ENCODE measurements at regions not wholly inside any gene's neighbourhood (a gene's known extent, or its start where the extent isn't known, plus 50 kb on each side); places are given as distances from the start of the nearest gene placed in this dataset.

GRCh38 chr15:87193481-87193880, 1063.1 kb downstream of the NTRK3 start:
- TF ChIP-seq GATA3 (IDR thresholded peaks at IDR 0.05; ENCODE audit: low read depth, low read length) = no peak
- no peak for TF ChIP-seq GATA2 (IDR thresholded peaks at IDR 0.05; ENCODE audit: low read depth, low read length)

All from SH-SY5Y (cell line).